SU-DHL-6 (cell line): ENCODE measurements at regions not wholly inside any gene's neighbourhood (a gene's known extent, or its start where the extent isn't known, plus 50 kb on each side); places are given as distances from the start of the nearest gene placed in this dataset.

Experiments used
- H2AFZ ChIP-seq: fragments of 200-600 bp; sonication (generic); 2 replicates; pipeline ENCODE4 v1.6.1; 2014; ENCODE audit warnings: low read depth, mild to moderate bottlenecking, moderate library complexity, mixed read lengths, antibody characterized with exemption, low read length; ENCODE audit not compliant: severe bottlenecking
- H3F3A ChIP-seq: fragments of 200-600 bp; shearing (Covaris generic); 2 replicates; pipeline ENCODE4 v1.6.0; 2016; ENCODE audit warnings: antibody characterized with exemption, mild to moderate bottlenecking; ENCODE audit not compliant: insufficient read depth
- H3K27ac ChIP-seq: fragments of 200-600 bp; sonication (generic); 2 replicates; pipeline ENCODE4 v1.5.1; 2016; ENCODE audit warnings: low read depth, mild to moderate bottlenecking, low read length, moderate library complexity, mixed read lengths
- H3K27me3 ChIP-seq: fragments of 200-600 bp; sonication (generic), shearing (Covaris generic); 2 replicates; pipeline ENCODE4 v1.6.0; 2014; ENCODE audit warnings: mild to moderate bottlenecking, low read length
- H3K36me3 ChIP-seq: fragments of 200-600 bp; sonication (generic); 2 replicates; pipeline ENCODE4 v1.6.1; 2014; ENCODE audit warnings: mild to moderate bottlenecking, low read length, mixed read lengths
- H3K4me2 ChIP-seq: fragments of 300-600, 200-600 bp; shearing (Covaris generic), sonication (generic); 2 replicates; pipeline ENCODE4 v1.6.0; 2014; ENCODE audit warnings: low read length, low read depth, mild to moderate bottlenecking; ENCODE audit not compliant: poor library complexity, severe bottlenecking
- H3K4me3 ChIP-seq: fragments of 200-600 bp; sonication (generic); 2 replicates; pipeline ENCODE4 v1.5.1; 2014; ENCODE audit warnings: antibody characterized with exemption, low read length, mild to moderate bottlenecking, mixed read lengths; ENCODE audit not compliant: insufficient read depth, poor library complexity, severe bottlenecking
- H3K79me2 ChIP-seq: fragments of 200-600 bp; sonication (generic); 2 replicates; pipeline ENCODE4 v1.6.1; 2014; ENCODE audit warnings: mild to moderate bottlenecking, low read length, moderate library complexity; ENCODE audit not compliant: insufficient read depth
- H3K9ac ChIP-seq: fragments of 200-600 bp; sonication (generic); 2 replicates; pipeline ENCODE4 v1.7.0; 2014; ENCODE audit warnings: mild to moderate bottlenecking, low read length
- H3K9me2 ChIP-seq: fragments of 200-600 bp; sonication (generic); replicated peaks from 2 replicates; pipeline ENCODE4 v1.6.1; 2014; ENCODE audit warnings: low read length; ENCODE audit not compliant: insufficient read depth
- H3K9me3 ChIP-seq: fragments of 200-600 bp; sonication (generic); 2 replicates; pipeline ENCODE4 v1.6.1; 2014; ENCODE audit warnings: low read length, mixed read lengths; ENCODE audit not compliant: insufficient read depth
- H4K20me1 ChIP-seq: fragments of 200-600 bp; sonication (generic); 2 replicates; pipeline ENCODE4 v1.6.1; 2014; ENCODE audit warnings: low read depth, mild to moderate bottlenecking, antibody characterized with exemption, low read length, moderate library complexity, mixed read lengths
- CTCF ChIP-seq: fragments of 200-600 bp; sonication (generic); IDR thresholded peaks from one replicate; pipeline ENCODE4 v1.5.1; 2017; ENCODE audit warnings: antibody characterized with exemption, mild to moderate bottlenecking, low read length, moderate library complexity; ENCODE audit not compliant: insufficient read depth, poor library complexity, severe bottlenecking
- EZH2phosphoT487 ChIP-seq: fragments of 200-600 bp; sonication (generic), shearing (Covaris generic); conservative IDR thresholded peaks from 2 replicates; pipeline ENCODE4 v1.6.1; 2018; ENCODE audit warnings: mild to moderate bottlenecking, antibody characterized with exemption, low read length, moderate library complexity, mixed read lengths

GRCh38 chr3:24598695-24599470 is 104.2 kb upstream of the THRB start:
- H3K4me3 ChIP-seq: no peak overlapping the region
- H2AFZ ChIP-seq: no peak overlapping the region
- no peaks in the 10 kb centered on the region for H3K36me3 ChIP-seq
- no peak overlapping the region for H3K27ac ChIP-seq
- H3K27me3 ChIP-seq: no peaks in the 10 kb centered on the region
- H4K20me1 ChIP-seq: no peaks in the 10 kb centered on the region
- H3K4me2 ChIP-seq: no peak overlapping the region
- H3K79me2 ChIP-seq: no peaks in the 10 kb centered on the region
- H3F3A ChIP-seq: no peaks in the 10 kb centered on the region
- H3K9ac ChIP-seq: no peak overlapping the region
- TF ChIP-seq CTCF: no peak
- no peak for TF ChIP-seq EZH2phosphoT487
- H3K9me2 ChIP-seq: no peaks in the 10 kb centered on the region
- H3K9me3 ChIP-seq: no peaks in the 10 kb centered on the region

GRCh38 chr3:24601066-24601939 is 106.7 kb upstream of the THRB start:
- Histone ChIP-seq H3K9me3 (no peaks in the 10 kb centered on the region), H3K9ac (no peak overlapping the region), H3K4me2 (no peak overlapping the region), H3K27ac (no peak overlapping the region), H3K27me3 (no peaks in the 10 kb centered on the region), H3K79me2 (no peaks in the 10 kb centered on the region), H3K36me3 (no peaks in the 10 kb centered on the region), H3K4me3 (no peak overlapping the region), H2AFZ (no peak overlapping the region), H4K20me1 (no peaks in the 10 kb centered on the region), H3F3A (no peaks in the 10 kb centered on the region), H3K9me2 (no peaks in the 10 kb centered on the region)
- TF ChIP-seq EZH2phosphoT487 (no peak), CTCF (no peak)

- Histone ChIP-seq H3K36me3 (no peaks in the 10 kb centered on the region), H3K79me2 (no peaks in the 10 kb centered on the region), H4K20me1 (no peaks in the 10 kb centered on the region), H3K27me3 (no peaks in the 10 kb centered on the region), H3K27ac (no peak overlapping the region), H3K4me3 (no peak overlapping the region), H3K9ac (no peak overlapping the region), H3K9me2 (no peaks in the 10 kb centered on the region), H2AFZ (no peak overlapping the region), H3K4me2 (no peak overlapping the region), H3F3A (no peaks in the 10 kb centered on the region), H3K9me3 (no peaks in the 10 kb centered on the region)
- TF ChIP-seq EZH2phosphoT487 (no peak), CTCF (no peak)
These were observed 109.6 kb upstream of the THRB start for GRCh38 chr3:24604215-24604614.
